Ovary (tissue), 7 donors: ENCODE measurements at regions not wholly inside any gene's neighbourhood (a gene's known extent, or its start where the extent isn't known, plus 50 kb on each side); places are given as distances from the start of the nearest gene placed in this dataset.

Experiments
- DNase-seq, 5 donors: peaks; one replicate each; pipeline ENCODE4 v3.0.0-alpha.2; 2019 to 2020
- H3K27ac ChIP-seq, 2 donors: fragments of 200-600 bp; one replicate each; pipeline versions ENCODE4 v1.5.1 to v1.8.0; 2019 to 2022
- H3K27me3 ChIP-seq: fragments of 200-600 bp; one replicate; pipeline ENCODE4 v1.8.0; 2022
- H3K36me3 ChIP-seq: fragments of 200-600 bp; sonication (generic); one replicate; pipeline ENCODE4 v1.5.1; 2019
- H3K4me1 ChIP-seq: one replicate; pipeline ENCODE4 v1.8.1; 2013; ENCODE audit warnings: mild to moderate bottlenecking, moderate library complexity; ENCODE audit not compliant: insufficient read depth
- H3K4me3 ChIP-seq: fragments of 200-600 bp; sonication (generic); one replicate; pipeline ENCODE4 v1.5.1; 2017
- H3K9me3 ChIP-seq, 2 donors: fragments of 200-600 bp in 1 of 2; sonication (generic) in 1 of 2; one replicate each; pipeline versions ENCODE4 v1.5.1 to v1.8.1; 2013 to 2019; ENCODE audit warnings: mild to moderate bottlenecking in 1 of 2, moderate library complexity in 1 of 2
- EP300 ChIP-seq: sonication (generic); formaldehyde crosslinking; IDR thresholded peaks from one replicate; pipeline ENCODE4 v1.6.1; 2017; ENCODE audit warnings: antibody characterized with exemption
- POLR2A ChIP-seq: fragments of 450-650 bp; IDR thresholded peaks from one replicate; pipeline ENCODE4 v1.6.1; 2017; ENCODE audit warnings: antibody characterized with exemption, mild to moderate bottlenecking, moderate library complexity
- WGBS, 3 donors: extraction: QIAGEN DNeasy Blood & Tissue Kit in 1 of 3; methylation state at CpG; one replicate each; pipeline versions ENCODE4 v1.1.5 to v1.1.7; 2013 to 2017; 5-methylcytosine and 5-hydroxymethylcytosine counted together
- intact Hi-C, 4 donors: fragments of 100-400 bp; cut with DNase I; formaldehyde crosslinking; loops; one replicate each; pipeline versions ENCODE4 v1.11.0 to v1.15.1; 2022 to 2023
- TF ChIP-seq, protein P1 (sequence below), 3 donors: fragments of 450-650 bp in 2 of 3; fragments of 200-600 bp in 1 of 3; IDR thresholded peaks; one replicate each; pipeline versions ENCODE4 v1.5.1 to v1.8.0; 2016 to 2022; ENCODE audit warnings: antibody characterized with exemption in 3 of 3, mild to moderate bottlenecking in 1 of 3
- donor health status: DM: no; HTN: no; CAD: no; lungs with moderate emphysema.
- donor health status: DM: no; HTN: no; CAD: no.
- donor health status: Bipolar disorder and iron deficiency.
- donor health status: DM: no; HTN: no; CAD: no.
- donor health status: DM: yes; HTN: yes; CAD: no.

DNA sequence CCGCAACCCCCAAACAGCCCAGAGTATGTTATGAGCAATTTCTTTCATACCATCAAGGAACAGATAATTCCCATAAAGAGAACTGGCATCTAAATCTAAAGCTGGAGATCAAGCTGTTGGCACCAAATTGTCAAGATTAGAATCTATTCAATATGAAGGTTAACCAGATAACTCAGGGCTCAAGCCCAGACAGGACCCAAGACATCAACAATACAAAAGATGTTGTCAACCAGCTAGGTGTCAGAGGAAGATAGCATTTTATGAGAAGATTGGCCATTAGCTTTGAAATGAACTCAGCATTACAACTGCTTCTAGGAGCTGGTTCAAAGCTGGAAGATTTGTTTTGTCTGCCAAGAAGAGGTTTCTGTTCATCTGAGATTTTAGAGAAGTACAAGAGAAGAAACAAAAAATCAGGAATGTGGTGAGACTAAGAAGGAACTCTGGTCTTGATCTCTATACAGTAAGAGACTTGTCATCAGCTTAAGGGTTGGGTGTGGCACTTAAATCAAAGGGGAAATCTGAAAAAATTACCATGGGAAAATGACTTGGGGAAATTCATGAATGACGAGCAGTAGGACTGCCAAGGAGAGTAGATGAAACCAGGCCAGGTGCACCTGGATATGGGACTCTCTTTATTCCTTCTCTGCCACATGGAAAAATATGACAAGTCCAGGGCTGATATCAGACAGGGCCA, 64.2 kb upstream of the COX10 start:
- intact Hi-C loops = loop anchor here in 1 of 4 donors (5.0 kb wide), 1 partner anchor 418 kb away; no protein-coding TSS in a partner anchor
- 93 to 100% (median 97%) methylated on average over 2 of the region's 2 CpGs for WGBS, 3 donors
- no peak overlapping the region for H3K4me3 ChIP-seq
- TF ChIP-seq EP300 (no peak), POLR2A (no peak)
- TF ChIP-seq, protein P1, sequence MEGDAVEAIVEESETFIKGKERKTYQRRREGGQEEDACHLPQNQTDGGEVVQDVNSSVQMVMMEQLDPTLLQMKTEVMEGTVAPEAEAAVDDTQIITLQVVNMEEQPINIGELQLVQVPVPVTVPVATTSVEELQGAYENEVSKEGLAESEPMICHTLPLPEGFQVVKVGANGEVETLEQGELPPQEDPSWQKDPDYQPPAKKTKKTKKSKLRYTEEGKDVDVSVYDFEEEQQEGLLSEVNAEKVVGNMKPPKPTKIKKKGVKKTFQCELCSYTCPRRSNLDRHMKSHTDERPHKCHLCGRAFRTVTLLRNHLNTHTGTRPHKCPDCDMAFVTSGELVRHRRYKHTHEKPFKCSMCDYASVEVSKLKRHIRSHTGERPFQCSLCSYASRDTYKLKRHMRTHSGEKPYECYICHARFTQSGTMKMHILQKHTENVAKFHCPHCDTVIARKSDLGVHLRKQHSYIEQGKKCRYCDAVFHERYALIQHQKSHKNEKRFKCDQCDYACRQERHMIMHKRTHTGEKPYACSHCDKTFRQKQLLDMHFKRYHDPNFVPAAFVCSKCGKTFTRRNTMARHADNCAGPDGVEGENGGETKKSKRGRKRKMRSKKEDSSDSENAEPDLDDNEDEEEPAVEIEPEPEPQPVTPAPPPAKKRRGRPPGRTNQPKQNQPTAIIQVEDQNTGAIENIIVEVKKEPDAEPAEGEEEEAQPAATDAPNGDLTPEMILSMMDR (IDR thresholded peaks at IDR 0.05) = no peak
- H3K9me3 ChIP-seq = no peaks in the 10 kb centered on the region
- H3K27ac ChIP-seq = no peak overlapping the region
- no peaks in the 10 kb centered on the region for H3K4me1 ChIP-seq
- no peaks in the 10 kb centered on the region for H3K36me3 ChIP-seq
- no peaks in the 10 kb centered on the region for H3K27me3 ChIP-seq
- no peak for DNase-seq

DNA sequence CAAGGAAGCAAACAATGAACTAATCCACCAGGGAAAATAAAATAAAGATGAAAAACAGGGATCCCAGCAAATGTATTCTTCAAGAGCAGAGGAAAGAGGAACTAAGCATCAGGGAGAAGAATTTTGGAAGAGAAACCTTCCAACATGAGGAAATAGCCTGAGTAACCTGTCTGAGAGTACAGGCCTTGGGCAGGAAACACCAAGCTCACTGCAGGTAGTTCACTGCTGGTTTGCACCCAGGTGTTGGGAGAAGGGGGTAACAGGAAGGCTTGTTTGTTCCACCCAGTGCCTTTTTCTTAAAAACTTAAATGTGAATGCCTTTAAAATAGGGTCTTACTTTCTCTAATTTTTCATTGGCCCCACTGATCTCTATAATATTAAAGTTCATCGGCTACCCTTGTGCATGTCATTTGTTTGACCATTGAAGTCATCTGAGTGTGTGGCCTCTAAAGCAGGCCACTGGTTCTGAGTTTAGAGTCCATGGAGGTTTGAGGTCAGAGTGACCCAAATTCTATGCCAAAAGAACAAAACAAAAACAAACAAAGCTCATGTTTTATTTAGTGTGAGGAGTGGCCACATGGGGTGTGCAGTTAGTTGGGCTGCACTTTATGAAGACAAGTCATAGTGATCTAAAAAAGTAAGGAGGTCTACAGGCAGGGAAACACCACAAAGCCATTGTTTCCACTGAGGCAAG, 62.9 kb upstream of the COX10 start:
- TF ChIP-seq, protein P1 (IDR thresholded peaks at IDR 0.05) = no peak
- TF ChIP-seq POLR2A = no peak
- no peak for TF ChIP-seq EP300
- Histone ChIP-seq H3K4me3 (no peak overlapping the region), H3K9me3 (peaks cover 0 to 3% of the 10 kb centered on the region in 2 donors), H3K27me3 (no peaks in the 10 kb centered on the region), H3K36me3 (no peaks in the 10 kb centered on the region), H3K4me1 (no peaks in the 10 kb centered on the region), H3K27ac (no peak overlapping the region)
- no peak for DNase-seq
- intact Hi-C loops = no loop called here
- 84 to 94% (median 93%) methylated on average over 1 of the region's 1 CpG for WGBS, 3 donors

DNA sequence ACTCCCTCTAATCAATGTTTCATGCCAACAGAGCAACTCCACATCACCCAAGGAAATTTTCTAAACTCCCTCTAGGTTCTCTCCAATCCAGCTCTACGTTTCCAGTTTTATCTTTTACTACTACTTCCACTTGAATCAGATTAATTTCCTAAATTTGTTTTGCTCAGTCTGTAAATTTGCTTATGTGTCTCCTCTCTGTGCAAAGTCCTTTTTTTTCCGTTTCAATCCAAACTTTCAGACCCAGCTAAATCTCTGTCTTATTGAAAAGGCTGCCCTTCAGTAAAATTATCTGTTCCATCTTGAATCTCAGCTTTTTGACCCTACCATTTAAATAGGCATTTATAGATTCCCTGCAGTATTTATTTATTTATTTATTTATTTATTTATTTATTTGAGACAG, 61.4 kb upstream of the COX10 start:
- Histone ChIP-seq H3K4me3 (no peak overlapping the region), H3K36me3 (no peaks in the 10 kb centered on the region), H3K4me1 (no peaks in the 10 kb centered on the region), H3K27me3 (no peaks in the 10 kb centered on the region), H3K9me3 (peaks cover 0 to 3% of the 10 kb centered on the region in 2 donors), H3K27ac (no peak overlapping the region)
- DNase-seq = no peak
- 87 to 91% (median 90%) methylated on average over 2 of the region's 2 CpGs for WGBS, 3 donors
- TF ChIP-seq, protein P1 (IDR thresholded peaks at IDR 0.05) = no peak
- no peak for TF ChIP-seq EP300
- no peak for TF ChIP-seq POLR2A
- intact Hi-C loops = no loop called here

DNA sequence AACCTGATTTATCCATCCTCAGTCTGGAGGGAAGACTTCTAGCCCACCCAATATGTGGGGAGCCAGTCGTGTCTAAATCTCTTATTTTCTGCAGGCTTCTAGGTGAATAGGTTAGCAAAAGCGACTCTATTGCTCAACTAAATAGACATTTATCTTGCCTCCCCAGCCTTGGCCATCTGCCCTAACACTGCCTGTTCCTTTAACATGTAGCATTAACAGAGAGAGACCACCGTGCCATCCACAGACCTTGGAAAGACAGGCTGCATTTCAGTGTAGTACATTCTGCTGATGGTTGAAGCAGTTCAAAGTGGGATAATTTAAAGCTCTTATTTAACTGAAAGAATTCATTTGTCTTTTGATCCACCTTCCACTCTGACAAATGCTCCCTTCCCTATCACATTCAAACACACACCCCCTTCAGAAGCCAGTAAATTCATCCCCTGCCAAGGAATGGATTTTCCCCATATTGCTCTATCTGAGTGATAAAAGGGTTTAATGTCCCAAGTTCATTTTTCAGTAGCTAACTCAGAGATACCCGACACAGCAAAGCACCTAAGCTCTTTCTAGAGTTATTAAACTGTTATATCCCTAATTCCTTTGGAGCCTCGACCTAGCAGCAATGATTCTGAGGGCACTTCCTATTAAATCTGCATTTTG, 58.1 kb upstream of the COX10 start:
- TF ChIP-seq EP300 (no peak), POLR2A (no peak)
- TF ChIP-seq, protein P1 (IDR thresholded peaks at IDR 0.05) = no peak
- WGBS, 3 donors = 29 to 36% (median 32%) methylated on average over 5 of the region's 5 CpGs
- no peak for DNase-seq
- no peak overlapping the region for H3K4me3 ChIP-seq
- H3K36me3 ChIP-seq = no peaks in the 10 kb centered on the region
- intact Hi-C loops = no loop called here
- no peak overlapping the region for H3K27ac ChIP-seq
- no peaks in the 10 kb centered on the region for H3K27me3 ChIP-seq
- peaks cover 0 to 3% of the 10 kb centered on the region in 2 donors for H3K9me3 ChIP-seq
- H3K4me1 ChIP-seq = no peaks in the 10 kb centered on the region
